HEK293 (cell line): ENCODE measurements at regions not wholly inside any gene's neighbourhood (a gene's known extent, or its start where the extent isn't known, plus 50 kb on each side); places are given as distances from the start of the nearest gene placed in this dataset.
A peak's percentile ranks its signal among the peaks of the same experiment; 100 is the strongest.
"Not testable (repeated sequence)": the region's sequence is repeated elsewhere in the genome, so short reads cannot be mapped to it uniquely, and the experiment has no call there.

Experiments used
- CTCF ChIA-PET: fragments of 350-600 bp; formaldehyde crosslinking; extraction: SDS; loops from one replicate; lab custom pipeline; 2021; ENCODE audit warnings: antibody characterized with exemption; lab: Yijun Ruan, JAX
- POLR2A ChIA-PET: fragments of 300-600 bp; formaldehyde crosslinking; extraction: SDS; loops from one replicate; lab custom pipeline; 2020; ENCODE audit warnings: antibody characterized with exemption, inconsistent platforms; lab: Yijun Ruan, JAX
- H3K27ac ChIP-seq: fragments of 200-500 bp; sonication (Bioruptor generic); 2 replicates; pipeline ENCODE4 v1.5.1; 2014; ENCODE audit warnings: low read depth, low read length, control low read depth, inconsistent platforms; ENCODE audit errors: extremely low read depth
- H3K36me3 ChIP-seq, 2 experiments: fragments of 200-500 bp in 1 of 2; sonication (Bioruptor generic) in 1 of 2; 1 replicate in 1 of 2; 2 replicates in 1 of 2; pipeline ENCODE4 v1.5.1; 2014 to 2017; ENCODE audit warnings: inconsistent platforms in 2 of 2, low read length in 2 of 2; ENCODE audit not compliant: control insufficient read depth in 2 of 2, insufficient read depth in 1 of 2
- H3K4me1 ChIP-seq: fragments of 200-500 bp; sonication (Bioruptor generic); 2 replicates; pipeline ENCODE4 v1.5.1; 2014; ENCODE audit warnings: mild to moderate bottlenecking, low read length, inconsistent platforms; ENCODE audit not compliant: control insufficient read depth, insufficient read depth
- H3K4me3 ChIP-seq: 2 replicates; pipeline ENCODE4 v1.5.1; 2011; ENCODE audit warnings: low read depth, mild to moderate bottlenecking, control low read depth, low read length, moderate library complexity
- H3K9me3 ChIP-seq: fragments of 200-500 bp; sonication (Bioruptor generic); 2 replicates; pipeline ENCODE4 v1.5.1; 2014; ENCODE audit warnings: low read depth, low read length, inconsistent platforms; ENCODE audit not compliant: control insufficient read depth, insufficient read depth
- ATF2 ChIP-seq: fragments of 450-650 bp; formaldehyde crosslinking; IDR thresholded peaks from 2 replicates; pipeline ENCODE4 v1.5.1; 2016; ENCODE audit warnings: missing biosample characterization, missing genetic modification characterization, low read depth
- BCL11A ChIP-seq: fragments of 450-650 bp; formaldehyde crosslinking; IDR thresholded peaks from 2 replicates; pipeline ENCODE4 v1.5.1; 2016; ENCODE audit warnings: low read depth, missing biosample characterization, missing genetic modification characterization
- PATZ1 ChIP-seq: fragments of 450-650 bp; formaldehyde crosslinking; IDR thresholded peaks from 2 replicates; pipeline ENCODE4 v1.5.1; 2016; ENCODE audit warnings: missing biosample characterization, missing genetic modification characterization
- PRDM6 ChIP-seq: fragments of 450-650 bp; formaldehyde crosslinking; IDR thresholded peaks from 2 replicates; pipeline ENCODE4 v1.5.1; 2017; ENCODE audit warnings: missing biosample characterization, missing genetic modification characterization
- SETDB1 ChIP-seq: IDR thresholded peaks from one replicate; pipeline ENCODE4 v1.6.1; 2017; ENCODE audit warnings: mild to moderate bottlenecking, low read length, moderate library complexity, mixed read lengths; ENCODE audit not compliant: insufficient read length
- SP7 ChIP-seq: fragments of 450-650 bp; formaldehyde crosslinking; IDR thresholded peaks from 2 replicates; pipeline ENCODE4 v1.5.1; 2016; ENCODE audit warnings: missing biosample characterization, missing genetic modification characterization
- TCF7L2 ChIP-seq: IDR thresholded peaks from 2 replicates; pipeline ENCODE4 v1.6.1; 2011; ENCODE audit warnings: low read depth, mild to moderate bottlenecking, inconsistent platforms, low read length, moderate library complexity, borderline replicate concordance
- ZNF146 ChIP-seq: fragments of 450-650 bp; formaldehyde crosslinking; IDR thresholded peaks from 2 replicates; pipeline ENCODE4 v1.5.1; 2016; ENCODE audit warnings: missing biosample characterization, missing genetic modification characterization
- ZNF449 ChIP-seq: fragments of 450-650 bp; formaldehyde crosslinking; IDR thresholded peaks from 2 replicates; pipeline ENCODE4 v1.5.1; 2017; ENCODE audit warnings: missing biosample characterization, mild to moderate bottlenecking, missing genetic modification characterization, moderate library complexity
- ZNF555 ChIP-seq: fragments of 450-650 bp; formaldehyde crosslinking; conservative IDR thresholded peaks from 2 replicates; pipeline ENCODE4 v1.5.1; 2017; ENCODE audit warnings: missing biosample characterization, mild to moderate bottlenecking, missing genetic modification characterization, inconsistent platforms
- ZNF623 ChIP-seq: fragments of 450-650 bp; formaldehyde crosslinking; IDR thresholded peaks from 2 replicates; pipeline ENCODE4 v1.5.1; 2016; ENCODE audit warnings: missing biosample characterization, missing genetic modification characterization
- ZNF654 ChIP-seq: fragments of 450-650 bp; formaldehyde crosslinking; IDR thresholded peaks from 2 replicates; pipeline ENCODE4 v1.5.1; 2016; ENCODE audit warnings: low read depth, missing biosample characterization, missing genetic modification characterization
- ZNF785 ChIP-seq: fragments of 450-650 bp; formaldehyde crosslinking; IDR thresholded peaks from 2 replicates; pipeline ENCODE4 v1.5.1; 2016; ENCODE audit warnings: missing biosample characterization, missing genetic modification characterization

GRCh38 chr2:224151680-224152310 is 112.7 kb upstream of the SERPINE2 start:
- Histone ChIP-seq H3K4me3 (no peak overlapping the region), H3K4me1 (peaks cover 1% of the 10 kb centered on the region), H3K9me3 (no peaks in the 10 kb centered on the region), H3K27ac (no peak overlapping the region), H3K36me3 (no peaks in the 10 kb centered on the region)
- POLR2A ChIA-PET: no interaction called here
- TF ChIP-seq ZNF785 (tag by site-specific recombination) (no peak), SETDB1 (peak; percentile 35), TCF7L2 (no peak)
- CTCF ChIA-PET: no interaction called here

- no peaks in the 10 kb centered on the region for H3K9me3 ChIP-seq
- H3K4me3 ChIP-seq: no peak overlapping the region
- TF ChIP-seq ZNF146 (tag by site-specific recombination) (no peak), PATZ1 (tag by site-specific recombination) (no peak), ATF2 (tag by site-specific recombination) (no peak), BCL11A (tag by site-specific recombination) (no peak), PRDM6 (tag by site-specific recombination) (no peak), ZNF623 (tag by site-specific recombination) (no peak), ZNF555 (tag by site-specific recombination) (no peak), ZNF654 (no peak)
- H3K27ac ChIP-seq: no peak overlapping the region
- H3K4me1 ChIP-seq: peaks cover 7% of the 10 kb centered on the region
- POLR2A ChIA-PET: no interaction called here
- H3K36me3 ChIP-seq: no peaks in the 10 kb centered on the region
- CTCF ChIA-PET: no interaction called here
Observed at GRCh38 chr2:224151161-224151560, 112.1 kb upstream of the SERPINE2 start.

- H3K4me3 ChIP-seq, H3K4me1 ChIP-seq, CTCF ChIA-PET, H3K9me3 ChIP-seq, H3K36me3 ChIP-seq, H3K27ac ChIP-seq, POLR2A ChIA-PET: not testable (repeated sequence)
Observed at GRCh38 chr2:224148058-224148457, 109.0 kb upstream of the SERPINE2 start.

GRCh38 chr2:224147174-224147573 is 108.1 kb upstream of the SERPINE2 start:
- no peak overlapping the region for H3K27ac ChIP-seq
- H3K4me1 ChIP-seq: peaks cover 7% of the 10 kb centered on the region
- TF ChIP-seq PRDM6 (tag by site-specific recombination) (no peak), SP7 (tag by site-specific recombination) (peak; percentile 22; the same call in 1 of the 2 replicates), ZNF449 (tag by site-specific recombination) (peak; percentile 94)
- TF ChIP-seq, all 188 proteins: peak for 2
- Histone ChIP-seq H3K36me3 (no peaks in the 10 kb centered on the region), H3K4me3 (no peak overlapping the region), H3K9me3 (no peaks in the 10 kb centered on the region)
- POLR2A ChIA-PET: interaction anchor here (0.5 kb wide), 1 partner anchor 26 kb away, joined by 3 read pairs; no protein-coding TSS in a partner anchor
- CTCF ChIA-PET: no interaction called here
